ENCODE measurements at regions not wholly inside any gene's neighbourhood (a gene's known extent, or its start where the extent isn't known, plus 50 kb on each side); places are given as distances from the start of the nearest gene placed in this dataset.

- DNase-seq, result no peak
- no peaks in the 10 kb centered on the region for H3K36me3 ChIP-seq (replicated peaks; ENCODE audit: control insufficient read depth, insufficient read depth, low read length)
- no peaks in the 10 kb centered on the region for H3K27me3 ChIP-seq (ENCODE audit: control insufficient read depth, insufficient read depth, low read length)
- no peak overlapping the region for H3K4me3 ChIP-seq (ENCODE audit: insufficient read depth, low read depth, low read length)
Observed at GRCh38 chr21:16968436-16968835, 544.4 kb upstream of the CXADR start.

GRCh38 chr21:16969636-16970035, 543.2 kb upstream of the CXADR start:
- Histone ChIP-seq H3K4me3 (ENCODE audit: insufficient read depth, low read depth, low read length) (no peak overlapping the region), H3K27me3 (ENCODE audit: control insufficient read depth, insufficient read depth, low read length) (no peaks in the 10 kb centered on the region), H3K36me3 (replicated peaks; ENCODE audit: control insufficient read depth, insufficient read depth, low read length) (no peaks in the 10 kb centered on the region)
- DNase-seq, result no peak

DNA sequence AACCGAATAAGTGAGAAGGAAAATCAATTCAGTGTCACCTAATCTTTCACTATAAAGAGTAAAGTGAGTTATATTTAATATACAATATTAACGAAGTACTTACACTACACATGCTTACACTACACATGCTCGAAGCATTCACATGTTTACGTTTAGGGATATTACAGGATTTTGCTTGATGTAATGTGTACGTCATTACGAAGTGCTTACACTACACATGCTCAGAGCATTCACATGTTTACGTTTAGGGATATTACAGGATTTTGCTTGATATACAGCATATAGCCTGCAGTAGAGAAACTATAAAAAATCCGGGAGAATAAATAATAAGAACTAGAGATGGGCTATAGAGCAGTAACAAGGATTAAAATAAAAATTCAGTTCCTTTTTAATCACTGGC, 538.8 kb upstream of the CXADR start:
- Histone ChIP-seq H3K36me3 (replicated peaks; ENCODE audit: control insufficient read depth, insufficient read depth, low read length) (no peaks in the 10 kb centered on the region), H3K27me3 (ENCODE audit: control insufficient read depth, insufficient read depth, low read length) (no peaks in the 10 kb centered on the region), H3K4me3 (ENCODE audit: insufficient read depth, low read depth, low read length) (no peak overlapping the region)
- no peak for DNase-seq

DNA sequence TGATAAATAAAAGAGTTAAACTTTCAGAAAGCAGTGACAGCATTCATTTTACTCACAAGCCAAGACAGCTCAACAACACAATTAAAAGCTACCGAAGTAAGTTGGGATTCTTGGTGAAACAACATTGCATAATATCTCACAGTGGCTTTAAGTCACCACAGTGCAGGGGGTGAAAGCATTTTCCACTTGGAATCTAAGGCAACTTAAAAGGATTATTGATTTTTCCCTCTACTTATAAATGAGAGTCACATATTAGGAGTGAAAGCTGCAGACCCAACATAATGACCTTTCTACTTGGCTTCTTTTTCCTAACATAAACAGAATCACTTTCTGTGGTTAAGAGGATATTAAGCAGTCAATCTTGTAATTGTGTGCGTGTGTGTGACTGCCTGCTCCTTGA, 536.6 kb upstream of the CXADR start:
- no peak overlapping the region for H3K4me3 ChIP-seq (ENCODE audit: insufficient read depth, low read depth, low read length)
- no peaks in the 10 kb centered on the region for H3K36me3 ChIP-seq (replicated peaks; ENCODE audit: control insufficient read depth, insufficient read depth, low read length)
- DNase-seq, result no peak
- no peaks in the 10 kb centered on the region for H3K27me3 ChIP-seq (ENCODE audit: control insufficient read depth, insufficient read depth, low read length)

DNA sequence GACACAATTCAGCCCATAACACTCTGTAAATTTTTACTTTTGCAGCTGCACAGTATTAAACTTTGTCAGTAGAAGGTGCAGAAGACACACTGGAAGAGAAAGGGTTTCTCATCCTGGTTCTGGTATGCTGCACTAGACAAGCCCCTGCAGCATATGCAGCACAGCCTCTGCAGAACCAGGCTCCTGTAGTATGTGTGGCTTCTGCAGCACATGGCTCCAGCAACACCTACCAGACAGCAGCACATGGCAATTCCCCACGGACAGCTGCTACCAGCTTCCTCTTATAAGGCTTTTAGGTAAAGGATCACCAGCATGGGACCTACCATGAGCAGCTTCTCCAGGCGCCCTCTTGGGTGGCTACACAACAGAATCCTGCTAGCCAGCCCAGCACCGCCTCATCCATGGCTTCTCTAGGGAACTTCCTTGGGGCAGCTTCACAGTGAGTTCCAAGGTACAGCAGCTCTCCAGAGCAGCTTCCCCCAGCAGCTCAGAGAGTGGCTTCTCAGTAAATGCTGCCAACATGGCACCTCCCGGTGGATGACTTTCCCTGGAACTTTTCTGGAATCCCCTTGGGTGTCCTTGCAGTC, 534.4 kb upstream of the CXADR start:
- H3K27me3 ChIP-seq (ENCODE audit: control insufficient read depth, insufficient read depth, low read length), result no peaks in the 10 kb centered on the region
- no peak for DNase-seq

GRCh38 chr21:16979574-16979973, 533.3 kb upstream of the CXADR start:
- H3K4me3 ChIP-seq (ENCODE audit: insufficient read depth, low read depth, low read length), result no peak overlapping the region
- DNase-seq, result no peak

More for the DNA sequence above, 534.4 kb upstream of the CXADR start:
- no peak overlapping the region for H3K4me3 ChIP-seq (ENCODE audit: insufficient read depth, low read depth, low read length)
- no peaks in the 10 kb centered on the region for H3K36me3 ChIP-seq (replicated peaks; ENCODE audit: control insufficient read depth, insufficient read depth, low read length)

DNA sequence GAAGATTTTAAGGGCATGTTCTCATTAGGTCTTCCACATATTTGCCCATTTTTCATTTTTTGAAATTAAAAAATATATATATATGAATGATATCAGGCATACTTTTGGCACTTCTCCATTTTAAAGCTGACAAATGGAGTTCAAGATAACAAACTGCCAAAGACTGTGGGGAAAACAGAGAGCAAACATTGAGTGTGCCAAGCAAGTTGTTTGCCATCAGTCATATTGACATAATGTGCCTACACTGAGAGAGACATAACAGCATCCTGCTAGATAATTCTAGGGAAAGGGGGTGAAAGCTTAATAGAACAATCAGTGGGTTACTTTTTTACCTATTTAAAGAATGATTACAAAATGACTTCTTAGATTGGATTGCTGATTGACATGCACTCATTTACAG, 529.4 kb upstream of the CXADR start:
- DNase-seq, result no peak
- Histone ChIP-seq H3K4me3 (ENCODE audit: insufficient read depth, low read depth, low read length) (no peak overlapping the region), H3K36me3 (replicated peaks; ENCODE audit: control insufficient read depth, insufficient read depth, low read length) (no peaks in the 10 kb centered on the region), H3K27me3 (ENCODE audit: control insufficient read depth, insufficient read depth, low read length) (no peaks in the 10 kb centered on the region)

More at GRCh38 chr21:16979574-16979973, 533.3 kb upstream of the CXADR start:
- no peaks in the 10 kb centered on the region for H3K36me3 ChIP-seq (replicated peaks; ENCODE audit: control insufficient read depth, insufficient read depth, low read length)
- H3K27me3 ChIP-seq (ENCODE audit: control insufficient read depth, insufficient read depth, low read length), result no peaks in the 10 kb centered on the region

- H3K27me3 ChIP-seq (ENCODE audit: control insufficient read depth, insufficient read depth, low read length), result no peaks in the 10 kb centered on the region
- no peaks in the 10 kb centered on the region for H3K36me3 ChIP-seq (replicated peaks; ENCODE audit: control insufficient read depth, insufficient read depth, low read length)
- no peak overlapping the region for H3K4me3 ChIP-seq (ENCODE audit: insufficient read depth, low read depth, low read length)
- DNase-seq, result peak; percentile 1
Observed at GRCh38 chr21:16992448-16992847, 520.4 kb upstream of the CXADR start.

- Histone ChIP-seq H3K27me3 (ENCODE audit: control insufficient read depth, insufficient read depth, low read length) (no peaks in the 10 kb centered on the region), H3K4me3 (ENCODE audit: insufficient read depth, low read depth, low read length) (no peak overlapping the region), H3K36me3 (replicated peaks; ENCODE audit: control insufficient read depth, insufficient read depth, low read length) (no peaks in the 10 kb centered on the region)
- DNase-seq, result no peak
Observed at GRCh38 chr21:16993416-16994038, 519.3 kb upstream of the CXADR start.

DNA sequence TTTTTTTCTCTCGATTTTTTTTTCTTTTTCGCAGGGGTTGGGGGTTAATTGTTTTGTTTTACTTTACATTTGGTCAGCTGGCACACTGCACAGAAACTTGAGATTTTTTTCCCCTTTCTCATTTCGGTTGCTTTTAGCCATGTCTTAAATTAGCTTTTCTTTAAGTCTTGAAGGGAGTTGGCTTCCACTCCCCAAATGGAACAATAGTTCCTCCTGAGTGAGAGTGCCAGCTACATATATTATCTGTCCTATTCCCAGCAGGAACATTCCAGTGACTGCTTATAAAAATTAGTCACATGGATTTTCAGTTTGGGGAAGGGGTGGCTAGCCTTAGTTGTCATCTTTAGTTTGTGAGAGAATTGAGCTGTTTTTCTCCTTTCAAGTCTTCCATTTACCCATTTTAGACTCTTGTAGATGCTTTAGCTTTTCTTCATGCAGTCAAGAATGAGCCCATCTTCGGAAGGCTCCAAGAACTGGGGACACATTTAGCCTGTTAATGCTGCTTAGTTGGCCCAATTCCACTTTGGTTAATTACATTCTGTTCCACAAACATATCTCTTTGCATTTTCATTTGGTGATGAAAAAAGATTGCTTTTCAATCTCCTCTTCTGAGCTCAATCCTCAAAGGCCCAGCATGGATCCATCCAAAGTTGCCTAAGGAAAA, 510.1 kb upstream of the CXADR start:
- Histone ChIP-seq H3K4me3 (ENCODE audit: insufficient read depth, low read depth, low read length) (no peak overlapping the region), H3K36me3 (replicated peaks; ENCODE audit: control insufficient read depth, insufficient read depth, low read length) (no peaks in the 10 kb centered on the region), H3K27me3 (ENCODE audit: control insufficient read depth, insufficient read depth, low read length) (no peaks in the 10 kb centered on the region)
- DNase-seq, result no peak

DNA sequence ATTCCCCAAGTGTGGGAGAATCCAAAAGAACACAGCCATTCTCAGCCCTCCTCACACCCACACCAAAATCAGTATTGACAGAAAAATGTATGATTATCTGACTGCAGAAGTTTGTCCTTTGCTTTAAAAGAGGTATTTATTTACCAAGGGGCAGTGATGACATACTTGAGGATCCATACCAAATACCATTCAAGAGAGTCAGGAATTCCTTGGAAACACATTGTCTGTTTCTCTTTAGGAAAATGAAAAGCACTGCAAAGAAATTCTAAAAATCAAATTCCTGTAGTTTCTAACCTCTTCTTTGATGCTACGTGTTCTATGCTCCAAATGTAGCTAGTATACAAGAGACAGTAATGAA, 509.6 kb upstream of the CXADR start:
- Histone ChIP-seq H3K36me3 (replicated peaks; ENCODE audit: control insufficient read depth, insufficient read depth, low read length) (no peaks in the 10 kb centered on the region), H3K27me3 (ENCODE audit: control insufficient read depth, insufficient read depth, low read length) (no peaks in the 10 kb centered on the region), H3K4me3 (ENCODE audit: insufficient read depth, low read depth, low read length) (no peak overlapping the region)
- no peak for DNase-seq

- H3K36me3 ChIP-seq (replicated peaks; ENCODE audit: control insufficient read depth, insufficient read depth, low read length), result no peaks in the 10 kb centered on the region
- DNase-seq, result no peak
- H3K4me3 ChIP-seq (ENCODE audit: insufficient read depth, low read depth, low read length), result no peak overlapping the region
- H3K27me3 ChIP-seq (ENCODE audit: control insufficient read depth, insufficient read depth, low read length), result no peaks in the 10 kb centered on the region
Observed at GRCh38 chr21:17003763-17004373, 509.0 kb upstream of the CXADR start.

- DNase-seq, result no peak
- no peaks in the 10 kb centered on the region for H3K36me3 ChIP-seq (replicated peaks; ENCODE audit: control insufficient read depth, insufficient read depth, low read length)
- H3K27me3 ChIP-seq (ENCODE audit: control insufficient read depth, insufficient read depth, low read length), result no peaks in the 10 kb centered on the region
- no peak overlapping the region for H3K4me3 ChIP-seq (ENCODE audit: insufficient read depth, low read depth, low read length)
Observed at GRCh38 chr21:17032141-17032655, 480.6 kb upstream of the CXADR start.

GRCh38 chr21:17044696-17045095, 468.1 kb upstream of the CXADR start:
- no peaks in the 10 kb centered on the region for H3K36me3 ChIP-seq (replicated peaks; ENCODE audit: control insufficient read depth, insufficient read depth, low read length)
- no peak for DNase-seq
- H3K4me3 ChIP-seq (ENCODE audit: insufficient read depth, low read depth, low read length), result no peak overlapping the region
- H3K27me3 ChIP-seq (ENCODE audit: control insufficient read depth, insufficient read depth, low read length), result no peaks in the 10 kb centered on the region

All from H7 (cell line).